ENCODE measurements at regions not wholly inside any gene's neighbourhood (a gene's known extent, or its start where the extent isn't known, plus 50 kb on each side); places are given as distances from the start of the nearest gene placed in this dataset.

DNA sequence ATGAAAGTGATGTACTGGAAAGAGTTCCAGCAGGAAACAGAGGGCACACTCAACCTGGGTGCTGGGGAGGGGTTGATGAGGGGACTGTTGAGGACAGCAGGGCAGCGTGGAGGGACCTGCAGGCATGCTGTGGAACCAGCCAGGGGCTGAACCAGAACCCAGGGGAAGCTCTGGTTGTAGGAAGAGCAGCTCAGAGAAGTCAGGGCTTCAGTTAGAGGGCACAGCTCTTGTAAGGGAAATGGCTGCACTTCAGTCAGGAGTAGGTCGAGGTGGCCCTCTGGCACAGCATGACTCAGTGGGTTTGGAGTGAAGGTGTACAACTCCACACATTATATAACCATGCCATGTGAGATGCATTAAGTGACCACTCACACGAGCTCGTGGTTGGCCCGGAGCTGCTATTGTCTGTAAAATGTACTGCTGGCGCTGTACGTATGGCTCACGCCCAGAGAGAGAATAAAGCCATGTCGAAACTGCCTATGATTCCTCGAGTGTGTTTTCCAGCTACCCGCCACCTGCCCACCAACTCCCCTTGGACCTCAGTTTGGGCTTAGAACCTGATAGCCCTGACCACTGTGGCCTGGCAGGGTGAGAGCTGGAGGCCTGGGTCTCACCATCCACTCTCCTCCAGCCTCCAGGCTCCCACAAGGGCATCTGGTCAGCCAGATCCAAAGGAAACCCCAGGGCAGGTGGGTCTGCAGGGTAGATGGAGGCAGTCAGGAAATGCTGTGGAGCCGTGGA is 136.5 kb upstream of the HS6ST1 start:
- Histone ChIP-seq H4K20me1 (ENCODE audit: low read depth, low read length) (no peaks in the 10 kb centered on the region), H3F3A (ENCODE audit: insufficient read depth) (no peaks in the 10 kb centered on the region), H3K9ac (ENCODE audit: low read length) (no peak overlapping the region), H3K36me3 (ENCODE audit: low read length) (no peaks in the 10 kb centered on the region), H2AFZ (ENCODE audit: low read depth, low read length, severe bottlenecking) (no peak overlapping the region), H3K4me2 (ENCODE audit: low read depth, low read length, poor library complexity, severe bottlenecking) (no peak overlapping the region), H3K27me3 (ENCODE audit: low read length) (no peaks in the 10 kb centered on the region), H3K9me2 (replicated peaks; ENCODE audit: insufficient read depth, low read length) (no peaks in the 10 kb centered on the region), H3K4me3 (ENCODE audit: insufficient read depth, low read length, poor library complexity, severe bottlenecking) (no peak overlapping the region), H3K9me3 (ENCODE audit: insufficient read depth, low read length) (no peaks in the 10 kb centered on the region), H3K27ac (ENCODE audit: low read depth, low read length) (no peak overlapping the region), H3K79me2 (ENCODE audit: insufficient read depth, low read length) (no peaks in the 10 kb centered on the region)
- TF ChIP-seq EZH2phosphoT487 (conservative IDR thresholded peaks at IDR 0.05; ENCODE audit: low read length) = no peak

DNA sequence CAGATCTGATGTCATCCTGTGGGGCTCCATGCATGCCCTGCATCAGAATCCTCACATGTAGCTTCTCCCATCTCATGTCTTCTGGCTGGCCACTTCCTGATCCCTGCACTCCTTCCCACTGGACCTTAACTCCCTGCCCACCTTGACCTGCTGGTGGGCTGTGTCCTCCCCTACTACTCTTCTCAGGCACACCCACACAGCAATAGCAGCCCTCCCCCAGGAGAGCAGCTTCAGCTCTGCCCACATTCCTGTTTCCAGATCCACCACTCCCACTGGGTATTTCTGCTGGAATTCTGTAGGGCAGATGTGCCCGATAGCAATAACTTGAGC is 137.0 kb upstream of the HS6ST1 start:
- H3K9me3 ChIP-seq (ENCODE audit: insufficient read depth, low read length) = no peaks in the 10 kb centered on the region
- no peak overlapping the region for H3K9ac ChIP-seq (ENCODE audit: low read length)
- no peak overlapping the region for H3K4me3 ChIP-seq (ENCODE audit: insufficient read depth, low read length, poor library complexity, severe bottlenecking)
- no peaks in the 10 kb centered on the region for H3F3A ChIP-seq (ENCODE audit: insufficient read depth)
- H3K9me2 ChIP-seq (replicated peaks; ENCODE audit: insufficient read depth, low read length) = no peaks in the 10 kb centered on the region
- H3K27ac ChIP-seq (ENCODE audit: low read depth, low read length) = no peak overlapping the region
- H4K20me1 ChIP-seq (ENCODE audit: low read depth, low read length) = no peaks in the 10 kb centered on the region
- no peaks in the 10 kb centered on the region for H3K27me3 ChIP-seq (ENCODE audit: low read length)
- H3K79me2 ChIP-seq (ENCODE audit: insufficient read depth, low read length) = no peaks in the 10 kb centered on the region
- H2AFZ ChIP-seq (ENCODE audit: low read depth, low read length, severe bottlenecking) = no peak overlapping the region
- H3K36me3 ChIP-seq (ENCODE audit: low read length) = no peaks in the 10 kb centered on the region
- no peak for TF ChIP-seq EZH2phosphoT487 (conservative IDR thresholded peaks at IDR 0.05; ENCODE audit: low read length)
- TF ChIP-seq, protein P1, sequence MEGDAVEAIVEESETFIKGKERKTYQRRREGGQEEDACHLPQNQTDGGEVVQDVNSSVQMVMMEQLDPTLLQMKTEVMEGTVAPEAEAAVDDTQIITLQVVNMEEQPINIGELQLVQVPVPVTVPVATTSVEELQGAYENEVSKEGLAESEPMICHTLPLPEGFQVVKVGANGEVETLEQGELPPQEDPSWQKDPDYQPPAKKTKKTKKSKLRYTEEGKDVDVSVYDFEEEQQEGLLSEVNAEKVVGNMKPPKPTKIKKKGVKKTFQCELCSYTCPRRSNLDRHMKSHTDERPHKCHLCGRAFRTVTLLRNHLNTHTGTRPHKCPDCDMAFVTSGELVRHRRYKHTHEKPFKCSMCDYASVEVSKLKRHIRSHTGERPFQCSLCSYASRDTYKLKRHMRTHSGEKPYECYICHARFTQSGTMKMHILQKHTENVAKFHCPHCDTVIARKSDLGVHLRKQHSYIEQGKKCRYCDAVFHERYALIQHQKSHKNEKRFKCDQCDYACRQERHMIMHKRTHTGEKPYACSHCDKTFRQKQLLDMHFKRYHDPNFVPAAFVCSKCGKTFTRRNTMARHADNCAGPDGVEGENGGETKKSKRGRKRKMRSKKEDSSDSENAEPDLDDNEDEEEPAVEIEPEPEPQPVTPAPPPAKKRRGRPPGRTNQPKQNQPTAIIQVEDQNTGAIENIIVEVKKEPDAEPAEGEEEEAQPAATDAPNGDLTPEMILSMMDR (IDR thresholded peaks at IDR 0.05; ENCODE audit: insufficient read depth, low read length, poor library complexity, severe bottlenecking) = no peak
- H3K4me2 ChIP-seq (ENCODE audit: low read depth, low read length, poor library complexity, severe bottlenecking) = no peak overlapping the region

DNA sequence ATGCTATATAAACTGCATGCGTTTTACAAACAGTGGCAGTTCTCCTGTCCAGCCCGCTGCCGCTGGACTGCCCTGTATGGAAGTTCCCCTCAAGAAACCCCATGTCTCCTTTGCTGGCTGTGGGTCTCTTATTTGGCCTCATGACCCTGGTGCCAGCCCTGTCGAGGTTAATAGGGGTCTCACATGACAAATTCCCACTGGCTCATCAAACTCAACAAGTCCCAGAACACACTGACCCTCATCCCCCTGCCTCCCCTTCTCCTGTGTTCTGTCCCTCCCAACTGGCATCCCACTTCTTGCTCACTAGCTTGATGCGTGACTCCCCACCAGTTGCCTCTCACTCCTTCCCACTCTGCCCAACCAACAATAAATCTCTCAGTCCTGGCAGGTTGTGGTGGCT is 137.6 kb upstream of the HS6ST1 start:
- TF ChIP-seq EZH2phosphoT487 (conservative IDR thresholded peaks at IDR 0.05; ENCODE audit: low read length) = no peak
- TF ChIP-seq, protein P1 (IDR thresholded peaks at IDR 0.05; ENCODE audit: insufficient read depth, low read length, poor library complexity, severe bottlenecking) = no peak
- no peaks in the 10 kb centered on the region for H4K20me1 ChIP-seq (ENCODE audit: low read depth, low read length)
- no peaks in the 10 kb centered on the region for H3K9me3 ChIP-seq (ENCODE audit: insufficient read depth, low read length)
- no peaks in the 10 kb centered on the region for H3F3A ChIP-seq (ENCODE audit: insufficient read depth)
- H3K9ac ChIP-seq (ENCODE audit: low read length) = no peak overlapping the region
- H3K79me2 ChIP-seq (ENCODE audit: insufficient read depth, low read length) = no peaks in the 10 kb centered on the region
- H2AFZ ChIP-seq (ENCODE audit: low read depth, low read length, severe bottlenecking) = no peak overlapping the region
- H3K27me3 ChIP-seq (ENCODE audit: low read length) = no peaks in the 10 kb centered on the region
- H3K4me3 ChIP-seq (ENCODE audit: insufficient read depth, low read length, poor library complexity, severe bottlenecking) = no peak overlapping the region
- no peak overlapping the region for H3K27ac ChIP-seq (ENCODE audit: low read depth, low read length)
- no peaks in the 10 kb centered on the region for H3K36me3 ChIP-seq (ENCODE audit: low read length)
- H3K9me2 ChIP-seq (replicated peaks; ENCODE audit: insufficient read depth, low read length) = no peaks in the 10 kb centered on the region
- no peak overlapping the region for H3K4me2 ChIP-seq (ENCODE audit: low read depth, low read length, poor library complexity, severe bottlenecking)

DNA sequence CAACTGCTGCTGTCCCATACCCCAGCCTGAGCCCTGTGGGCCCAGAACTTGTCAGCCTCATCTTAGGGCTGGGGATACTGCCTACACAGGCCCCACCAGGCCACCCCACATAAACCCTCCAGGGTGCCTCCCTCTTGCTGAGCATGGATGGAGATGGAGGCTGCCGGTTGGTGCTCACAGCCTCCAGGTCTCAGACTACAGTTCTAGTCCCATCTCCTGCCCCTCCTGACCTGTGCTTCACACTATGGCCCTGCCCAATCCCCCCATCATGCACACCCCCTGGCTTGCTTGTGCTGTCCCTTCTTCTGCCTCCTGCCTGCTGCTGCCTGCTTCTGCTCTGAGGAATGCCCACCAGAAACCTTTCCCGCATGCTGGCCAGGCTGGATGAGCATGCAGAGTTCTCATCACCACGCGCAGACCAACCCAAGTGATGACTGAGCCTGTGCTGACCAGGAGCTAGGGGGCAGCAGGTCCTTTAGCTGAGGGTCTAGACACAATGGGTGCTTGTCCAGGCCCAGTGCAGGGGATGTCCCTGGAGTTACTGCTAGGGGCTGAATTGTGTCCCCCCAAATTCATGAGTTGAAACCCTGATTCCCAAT is 138.4 kb upstream of the HS6ST1 start:
- Histone ChIP-seq H3K27ac (ENCODE audit: low read depth, low read length) (no peak overlapping the region), H3K9ac (ENCODE audit: low read length) (no peak overlapping the region), H4K20me1 (ENCODE audit: low read depth, low read length) (no peaks in the 10 kb centered on the region), H2AFZ (ENCODE audit: low read depth, low read length, severe bottlenecking) (no peak overlapping the region), H3K4me2 (ENCODE audit: low read depth, low read length, poor library complexity, severe bottlenecking) (no peak overlapping the region), H3K36me3 (ENCODE audit: low read length) (no peaks in the 10 kb centered on the region), H3K79me2 (ENCODE audit: insufficient read depth, low read length) (no peaks in the 10 kb centered on the region), H3F3A (ENCODE audit: insufficient read depth) (no peaks in the 10 kb centered on the region), H3K9me2 (replicated peaks; ENCODE audit: insufficient read depth, low read length) (no peaks in the 10 kb centered on the region), H3K27me3 (ENCODE audit: low read length) (no peaks in the 10 kb centered on the region), H3K4me3 (ENCODE audit: insufficient read depth, low read length, poor library complexity, severe bottlenecking) (no peak overlapping the region), H3K9me3 (ENCODE audit: insufficient read depth, low read length) (no peaks in the 10 kb centered on the region)
- TF ChIP-seq, protein P1 (IDR thresholded peaks at IDR 0.05; ENCODE audit: insufficient read depth, low read length, poor library complexity, severe bottlenecking) = no peak
- TF ChIP-seq EZH2phosphoT487 (conservative IDR thresholded peaks at IDR 0.05; ENCODE audit: low read length) = no peak
